HG02884 (cell line): ENCODE measurements at regions not wholly inside any gene's neighbourhood (a gene's known extent, or its start where the extent isn't known, plus 50 kb on each side); places are given as distances from the start of the nearest gene placed in this dataset.
A peak's percentile ranks its signal among the peaks of the same experiment; 100 is the strongest.
"Not testable (repeated sequence)": the region's sequence is repeated elsewhere in the genome, so short reads cannot be mapped to it uniquely, and the experiment has no call there.

Experiments
- ATAC-seq: cut with Tn5 transposase; IDR thresholded peaks from one replicate; pipeline ENCODE4 v1.9.1; 2021; ENCODE audit warnings: mild to moderate bottlenecking, moderate library complexity; ENCODE audit not compliant: unreplicated experiment

DNA sequence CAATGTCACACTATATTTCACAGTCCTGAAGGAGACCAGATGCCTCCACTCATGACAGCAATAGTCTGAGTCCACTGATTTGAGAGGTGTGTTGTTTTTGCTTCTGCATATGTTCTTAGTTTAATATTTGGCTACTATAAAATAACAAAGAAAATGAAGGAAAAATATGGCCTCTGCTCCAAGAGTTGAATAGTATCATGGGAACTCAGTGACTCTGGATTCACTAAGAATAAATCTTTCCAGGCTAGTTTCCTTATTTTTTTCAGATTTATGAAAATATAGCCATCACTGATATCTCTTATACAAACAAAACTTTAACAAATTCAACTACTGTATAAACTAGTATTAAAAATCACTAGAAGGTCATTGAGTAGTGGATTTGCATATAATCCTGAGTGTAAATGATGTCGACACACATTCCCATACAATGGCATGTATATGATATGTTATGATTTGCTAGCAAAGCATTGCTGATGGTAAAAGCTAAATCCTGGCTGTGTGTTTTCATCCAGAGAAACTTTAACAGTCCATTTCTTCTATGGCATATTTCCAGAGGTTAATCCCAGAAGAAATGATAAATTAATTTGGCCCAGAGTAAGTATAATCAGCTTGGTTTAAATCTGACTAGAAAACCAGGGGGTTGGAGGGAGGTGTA lies 66.0 kb upstream of the VIPR2 start:
- no peak for ATAC-seq

DNA sequence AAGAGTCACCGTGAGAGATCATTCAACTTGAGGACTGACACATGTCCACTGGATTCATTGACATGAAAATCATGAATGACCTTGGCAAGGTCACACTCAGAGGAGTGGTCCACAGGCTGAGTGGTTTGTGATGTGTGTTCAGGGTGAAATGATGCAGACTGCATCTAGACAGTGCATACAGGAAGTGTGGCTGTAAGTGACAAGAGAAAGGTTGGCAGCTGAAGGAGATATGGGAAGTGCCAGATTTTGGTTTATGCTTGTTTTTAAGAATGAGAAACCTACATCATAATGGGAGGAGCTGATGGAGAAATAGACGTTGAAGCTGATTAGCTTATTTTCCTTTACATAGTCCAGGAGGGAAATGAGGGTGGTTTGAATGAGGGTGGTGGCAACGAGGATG lies 64.8 kb upstream of the VIPR2 start:
- no peak for ATAC-seq

DNA sequence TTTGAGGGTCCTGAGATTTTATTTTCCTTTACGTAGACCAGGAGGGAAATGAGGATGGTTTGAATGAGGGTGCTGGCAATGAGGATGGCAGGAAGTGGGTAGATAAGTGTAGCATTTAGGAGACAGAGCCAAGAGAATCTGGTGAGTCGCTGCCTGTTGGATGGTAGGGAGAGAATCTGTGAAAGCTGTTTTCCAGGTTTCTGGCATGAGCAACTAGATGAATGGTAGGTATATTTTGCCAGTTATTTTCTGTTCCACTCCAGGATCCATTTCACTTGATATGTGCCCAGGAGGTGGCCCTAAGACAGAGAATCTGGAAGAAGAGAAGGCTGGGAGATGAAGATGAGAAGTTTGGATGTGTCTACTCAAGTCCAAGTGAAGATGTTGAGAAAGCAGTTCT lies 63.3 kb upstream of the VIPR2 start:
- no peak for ATAC-seq

DNA sequence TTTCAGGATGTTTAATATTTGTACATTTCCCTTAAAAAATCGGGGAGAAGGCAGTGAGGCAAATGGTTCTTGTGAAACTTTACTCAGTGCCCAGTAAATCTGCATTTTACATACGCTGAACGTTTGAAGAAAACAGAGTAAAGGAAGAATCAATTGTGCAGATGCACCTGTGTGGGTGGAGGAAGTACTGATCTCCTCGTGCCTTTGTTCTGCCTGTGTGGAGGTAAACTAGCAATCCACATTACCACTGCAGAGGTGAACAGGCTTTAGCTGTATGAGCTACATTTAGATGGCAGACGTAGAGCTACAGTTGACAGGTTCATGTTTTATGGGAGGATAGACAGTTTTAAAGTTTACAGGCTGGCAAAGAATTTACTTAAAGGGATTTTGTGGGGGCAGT lies 62.7 kb upstream of the VIPR2 start:
- no peak for ATAC-seq

DNA sequence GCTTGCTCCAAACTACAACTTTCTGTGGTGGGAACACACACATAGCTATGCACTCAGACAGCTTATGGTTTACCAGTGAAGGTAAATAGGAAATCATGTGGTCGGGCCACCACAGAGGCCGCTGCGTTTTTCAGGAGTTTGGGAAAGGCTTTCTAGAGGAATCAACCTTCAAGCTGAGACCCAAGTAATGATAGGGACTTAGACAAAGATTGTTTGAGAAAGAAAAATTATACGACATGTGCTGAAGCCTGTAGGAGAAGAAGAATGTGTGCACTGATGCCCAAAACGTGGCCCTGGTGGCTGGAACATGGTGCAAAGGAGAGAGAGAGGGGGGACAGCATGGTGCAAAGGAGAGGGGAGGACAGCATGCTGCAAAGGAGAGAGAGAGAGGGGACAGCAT lies 61.2 kb upstream of the VIPR2 start:
- ATAC-seq = no peak

DNA sequence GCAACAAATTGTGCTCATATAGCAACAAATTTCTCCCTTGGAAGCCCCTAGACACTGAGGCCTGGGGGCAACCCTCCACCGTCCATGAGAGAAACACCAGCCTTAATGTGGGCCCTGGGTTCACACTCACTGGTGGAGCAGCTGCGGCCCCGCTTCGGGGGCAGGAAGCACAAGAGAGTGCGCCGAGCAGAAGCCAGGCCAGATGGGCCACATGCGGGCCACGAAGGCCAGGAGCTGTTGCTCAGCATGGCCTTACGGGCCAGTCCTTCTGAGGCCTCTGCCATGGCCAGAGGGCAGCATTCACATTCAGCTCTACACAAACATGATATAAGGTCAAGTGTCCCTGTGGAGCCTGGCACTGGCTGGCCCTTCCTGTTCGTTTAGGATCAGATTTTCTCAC lies 60.0 kb upstream of the VIPR2 start:
- ATAC-seq = no peak

DNA sequence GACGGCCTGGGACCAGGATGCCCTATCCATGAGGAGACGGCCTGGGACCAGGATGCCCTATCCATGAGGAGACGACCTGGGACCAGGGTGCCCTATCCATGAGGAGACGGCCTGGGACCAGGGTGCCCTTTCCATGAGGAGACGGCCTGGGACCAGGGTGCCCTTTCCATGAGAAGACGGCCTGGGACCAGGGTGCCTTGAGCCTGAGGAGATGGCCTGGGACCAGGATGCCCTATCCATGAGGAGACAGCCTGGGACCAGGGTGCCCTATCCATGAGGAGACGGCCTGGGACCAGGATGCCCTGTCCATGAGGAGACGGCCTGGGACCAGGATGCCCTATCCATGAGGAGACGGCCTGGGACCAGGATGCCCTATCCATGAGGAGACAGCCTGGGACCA lies 58.6 kb upstream of the VIPR2 start:
- ATAC-seq = not testable (repeated sequence)

DNA sequence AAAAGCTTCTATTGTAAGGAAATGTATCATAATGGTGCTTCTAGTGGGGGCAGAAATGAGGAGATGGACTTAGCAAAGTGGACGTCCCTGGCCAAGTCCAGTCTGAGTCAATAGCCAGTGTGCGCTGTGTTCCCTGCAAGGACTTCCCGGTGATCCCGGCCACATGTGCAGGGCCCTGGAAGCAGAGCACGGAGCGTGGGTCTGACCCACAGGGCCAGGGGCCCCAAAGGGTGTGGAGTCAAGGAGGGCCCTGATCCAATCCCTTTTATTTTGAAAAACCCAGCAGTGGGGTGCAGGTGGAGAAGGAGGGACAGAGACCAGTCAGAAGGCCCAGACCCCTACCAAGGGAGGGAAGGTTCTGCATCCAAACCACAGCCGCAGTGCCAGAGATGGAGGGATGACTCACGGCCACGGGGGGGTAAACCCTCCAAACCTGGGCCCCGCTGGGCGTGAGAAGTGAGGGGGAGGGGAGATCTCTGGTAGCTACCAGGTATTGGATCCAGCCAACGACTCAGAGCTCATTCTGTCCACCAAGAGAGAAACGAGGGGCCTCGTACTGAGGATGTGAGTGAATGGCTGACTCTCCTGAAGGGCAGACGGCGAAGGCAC lies 57.2 kb upstream of the VIPR2 start:
- no peak for ATAC-seq

DNA sequence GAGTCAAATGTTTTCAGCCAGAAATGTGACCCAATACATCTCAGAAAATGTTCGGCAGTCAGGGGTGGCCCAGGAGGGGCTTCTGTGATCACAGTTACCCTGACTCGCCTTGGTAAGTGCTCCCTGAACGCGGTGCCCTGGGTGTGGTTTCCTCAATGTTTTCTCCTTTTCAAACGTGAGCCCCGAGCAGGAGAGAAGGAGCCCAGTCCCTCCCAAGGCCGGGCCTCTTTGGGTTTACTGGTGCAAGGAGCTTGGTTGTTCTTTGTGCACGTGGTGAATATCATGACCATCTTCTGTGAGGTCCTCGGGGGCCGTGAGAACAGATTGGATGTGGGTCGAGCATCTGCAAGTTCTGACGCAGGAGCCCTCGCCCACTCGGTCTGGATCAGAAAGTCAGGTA lies 55.8 kb upstream of the VIPR2 start:
- no peak for ATAC-seq

DNA sequence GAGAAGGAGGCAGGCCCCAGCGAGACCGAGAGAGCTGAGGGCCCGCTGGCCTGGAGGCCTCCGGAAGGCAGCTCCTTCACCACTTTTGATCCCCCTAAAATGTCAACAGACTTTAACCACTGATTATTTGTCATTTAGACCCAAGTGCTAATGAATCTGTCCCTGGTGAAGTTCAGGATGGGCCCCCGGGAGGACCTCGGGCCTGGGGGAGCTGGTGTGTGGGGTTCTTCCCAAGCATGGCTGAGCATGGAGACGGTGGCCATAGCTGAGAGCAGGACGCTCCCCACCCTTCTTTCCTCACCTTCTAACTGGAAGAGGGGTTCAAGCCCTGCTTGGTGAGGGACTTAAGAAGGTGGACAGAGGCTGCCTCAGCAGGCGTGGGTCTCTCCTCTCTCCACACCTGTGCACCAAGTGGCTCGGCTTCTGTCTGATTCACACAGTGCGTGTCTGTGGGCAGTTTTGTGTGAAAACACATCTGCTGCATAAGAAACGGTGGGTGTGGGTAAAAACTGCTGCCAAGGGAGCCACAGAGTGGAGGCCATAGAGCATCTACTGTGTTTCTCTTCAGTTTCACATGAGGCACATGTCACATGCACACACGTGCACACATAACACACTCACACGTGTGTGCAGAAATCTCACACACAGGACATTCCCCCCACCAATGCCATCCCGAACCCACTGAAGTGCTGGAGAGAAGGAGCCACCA lies 53.5 kb upstream of the VIPR2 start:
- ATAC-seq = no peak

DNA sequence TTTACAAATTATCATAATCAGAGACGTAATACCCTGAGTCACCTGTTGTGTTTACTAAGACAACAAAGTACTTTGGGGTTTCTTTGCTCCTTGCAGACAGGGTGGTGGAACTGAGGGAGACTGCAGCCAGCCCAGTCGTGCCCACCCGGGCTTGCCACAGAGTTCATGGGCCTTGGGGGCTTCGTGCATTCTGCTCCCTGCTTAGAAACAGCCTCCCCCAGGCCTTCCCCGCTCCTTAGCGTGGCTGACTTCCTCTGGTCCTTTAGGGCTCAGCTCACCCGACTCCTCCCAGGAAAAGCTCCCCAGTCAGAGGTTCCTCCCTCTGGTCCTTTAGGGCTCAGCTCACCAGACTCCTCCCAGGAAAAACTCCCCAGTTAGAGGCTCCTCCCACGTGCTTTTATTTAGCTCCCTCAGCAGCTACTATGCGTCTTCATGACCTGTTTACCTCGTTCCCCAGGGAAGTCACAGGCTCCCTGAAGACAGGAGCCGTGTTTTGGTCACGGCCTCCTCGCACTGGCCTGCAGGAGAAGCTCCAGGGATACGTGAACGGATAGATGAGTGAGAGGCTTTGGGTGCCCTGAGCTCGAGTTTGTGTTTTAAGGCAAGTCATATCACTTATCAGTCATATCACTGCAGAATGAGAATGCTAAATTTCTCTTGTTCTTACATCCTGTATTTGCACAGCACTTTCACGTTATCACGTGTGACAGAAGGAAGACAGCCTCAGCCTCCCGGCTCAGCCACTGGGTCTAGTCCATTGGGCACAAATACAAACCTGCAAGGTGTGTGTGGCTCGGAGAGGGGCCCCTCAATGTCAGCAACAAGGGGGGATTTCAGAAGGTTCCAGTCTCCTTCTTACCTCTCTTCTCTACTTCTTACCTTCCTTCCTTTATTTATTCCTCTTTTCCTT lies 52.7 kb upstream of the VIPR2 start:
- peak; percentile 46 for ATAC-seq

DNA sequence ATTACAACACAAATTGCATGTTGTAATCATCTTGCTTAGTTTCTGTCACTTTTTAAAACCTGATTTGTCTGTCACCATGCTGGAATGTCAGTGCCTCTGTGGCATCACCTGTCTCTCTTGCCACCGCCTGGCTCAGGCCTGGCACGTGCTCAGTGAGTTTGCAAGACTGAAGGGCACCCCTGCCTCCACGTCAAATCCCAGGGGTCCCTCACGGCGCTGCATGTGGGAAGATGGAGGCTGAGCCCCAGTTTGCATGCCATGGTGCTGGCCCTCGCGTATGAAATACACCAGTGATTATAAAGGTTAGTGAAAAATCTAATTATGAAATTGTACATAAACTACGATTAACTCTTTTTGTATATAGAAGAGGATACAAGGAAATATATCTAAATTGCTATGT lies 51.9 kb upstream of the VIPR2 start:
- ATAC-seq = no peak

DNA sequence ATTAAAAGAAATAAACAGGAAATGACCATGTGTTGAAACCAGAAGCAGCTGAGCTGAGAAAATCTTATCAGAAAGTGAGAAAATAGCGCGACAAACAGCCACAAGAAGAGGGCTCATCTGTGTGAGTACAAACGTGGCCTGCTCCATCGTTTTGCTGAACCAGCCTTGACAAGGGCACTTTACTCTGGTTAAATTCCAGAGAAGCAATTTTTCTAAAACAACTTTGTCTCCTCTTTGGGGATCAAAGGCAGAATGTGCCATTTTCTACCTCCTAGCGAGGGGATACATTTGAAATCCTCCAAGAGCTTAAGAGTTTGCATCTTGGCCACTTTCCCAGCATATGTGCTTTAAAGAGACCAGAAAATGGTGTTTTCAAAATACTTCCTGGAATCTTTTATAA lies 51.3 kb upstream of the VIPR2 start:
- no peak for ATAC-seq
